ENCODE measurements at regions not wholly inside any gene's neighbourhood (a gene's known extent, or its start where the extent isn't known, plus 50 kb on each side); places are given as distances from the start of the nearest gene placed in this dataset.
"Not testable (repeated sequence)": the region's sequence is repeated elsewhere in the genome, so short reads cannot be mapped to it uniquely, and the experiment has no call there.

GRCh38 chr3:176155012-176155411 lies 1042.3 kb downstream of the TBL1XR1 start:
- DNase-seq, result no peak

DNA sequence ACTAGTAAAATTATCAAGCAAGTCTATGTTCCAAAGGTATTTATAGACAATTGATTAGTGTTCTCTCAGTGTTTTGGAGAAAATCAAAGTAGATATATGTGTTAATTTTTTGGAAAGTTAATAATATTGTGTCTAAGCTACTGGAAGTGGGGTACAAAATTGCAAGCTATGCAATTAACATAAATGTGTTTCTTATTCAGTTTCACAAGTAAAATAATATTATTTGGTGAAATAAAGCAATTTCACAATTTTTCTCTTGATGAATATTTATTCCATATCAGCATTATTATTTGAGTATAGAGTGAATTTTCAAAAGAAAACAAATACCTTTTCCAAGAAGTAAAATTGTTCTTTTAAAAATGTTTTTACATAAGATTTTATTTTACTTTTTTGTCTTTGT lies 1047.7 kb downstream of the TBL1XR1 start:
- no peak for DNase-seq

DNA sequence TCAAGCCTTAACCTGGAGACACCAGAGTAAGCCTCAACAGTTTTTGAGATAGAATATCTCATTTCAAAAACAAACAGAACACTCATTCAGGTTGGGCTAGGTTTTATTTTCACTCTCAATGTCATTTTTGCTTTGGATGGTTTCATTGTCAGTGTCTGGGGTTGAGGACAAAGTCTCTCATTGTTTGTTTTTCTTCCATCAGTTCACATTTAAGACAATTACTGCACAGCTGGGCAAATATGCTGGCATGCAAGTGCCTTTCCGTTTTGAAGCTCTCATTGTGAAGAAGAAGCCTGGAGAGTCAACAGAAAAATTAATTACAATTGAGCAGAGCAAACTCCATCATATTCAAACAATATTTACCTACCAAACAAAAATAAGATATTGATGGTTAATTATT lies 1050.0 kb downstream of the TBL1XR1 start:
- no peak for DNase-seq

GRCh38 chr3:176141837-176142236 lies 1055.4 kb downstream of the TBL1XR1 start:
- no peak for DNase-seq

GRCh38 chr3:176120507-176120906 lies 1076.8 kb downstream of the TBL1XR1 start:
- no peak for DNase-seq

DNA sequence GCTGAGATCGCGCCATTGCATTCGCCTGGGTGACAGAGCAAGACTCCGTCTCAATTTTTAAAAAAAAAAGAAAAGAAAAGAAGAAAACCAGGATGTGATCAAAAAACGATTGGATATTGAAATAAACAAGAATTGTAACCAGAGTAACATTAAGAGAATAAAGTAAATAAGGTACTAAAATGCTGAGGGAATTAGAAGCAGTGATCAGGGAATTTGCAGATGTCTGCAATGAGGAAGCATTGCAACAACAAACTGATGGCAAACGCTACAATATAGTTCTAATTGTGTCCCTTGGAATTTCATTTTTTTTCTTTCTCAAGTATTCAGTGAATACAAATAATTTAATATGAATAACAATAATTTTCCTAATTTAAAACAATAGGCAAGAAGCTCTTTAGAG lies 1077.5 kb downstream of the TBL1XR1 start:
- DNase-seq, result no peak

DNA sequence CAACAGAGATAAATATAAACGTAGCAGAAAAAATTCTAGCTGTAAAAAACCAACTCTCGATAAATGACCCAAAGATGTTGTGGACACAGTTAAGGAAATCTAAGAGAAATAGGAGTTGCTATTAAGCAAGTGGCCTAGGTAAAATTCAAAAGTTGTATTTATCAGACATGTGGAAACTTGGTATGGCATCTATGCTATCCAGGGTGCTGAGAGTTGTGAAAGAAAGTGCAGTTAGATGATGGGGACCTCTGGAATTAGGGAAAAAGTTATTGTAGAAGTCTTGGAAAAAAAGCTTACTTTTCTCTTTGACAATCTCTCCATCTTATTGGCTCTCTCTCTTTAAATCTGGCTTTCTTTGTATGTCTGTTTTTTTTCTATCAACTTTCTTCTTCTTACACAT lies 1090.9 kb downstream of the TBL1XR1 start:
- no peak for DNase-seq

GRCh38 chr3:176097027-176097426 lies 1100.3 kb downstream of the TBL1XR1 start:
- no peak for DNase-seq

DNA sequence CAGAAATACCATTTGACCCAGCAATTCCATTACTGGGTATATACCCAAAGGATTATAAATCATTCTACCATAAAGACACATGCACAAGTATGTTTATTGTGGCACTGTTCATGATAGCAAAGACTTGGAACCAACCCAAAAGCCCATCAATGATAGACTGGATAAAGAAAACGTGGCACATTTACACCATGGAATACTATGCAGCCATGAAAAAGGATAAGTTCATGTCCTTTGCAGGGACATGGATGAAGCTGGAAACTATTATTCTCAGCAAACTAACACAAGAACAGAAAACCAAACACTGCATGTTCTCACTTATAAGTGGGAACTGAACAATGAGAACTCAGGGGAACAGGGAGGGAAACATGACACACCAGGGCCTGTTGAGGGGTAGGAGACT lies 1103.4 kb downstream of the TBL1XR1 start:
- not testable (repeated sequence) for DNase-seq

GRCh38 chr3:176090727-176091126 lies 1106.6 kb downstream of the TBL1XR1 start:
- no peak for DNase-seq

DNA sequence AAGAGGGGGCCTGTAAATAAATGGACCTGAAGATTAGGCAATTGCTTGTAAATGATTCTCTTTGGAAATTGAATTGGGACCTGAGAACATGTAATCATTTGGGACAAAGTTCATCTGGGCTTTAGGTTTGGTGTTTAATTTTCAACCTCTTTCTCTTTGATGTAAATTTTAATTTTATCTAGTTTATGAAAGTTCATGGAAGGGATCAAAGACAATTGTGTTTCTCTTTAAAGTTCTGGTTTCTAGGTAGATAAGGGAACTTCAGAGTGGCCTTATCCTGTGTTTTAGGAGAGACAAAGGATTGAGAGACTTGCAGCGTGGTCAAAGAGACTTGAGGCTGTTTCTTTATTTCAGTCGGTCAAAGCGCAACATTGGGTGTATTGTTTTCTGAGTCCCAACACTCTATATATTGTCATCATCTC lies 1108.3 kb downstream of the TBL1XR1 start:
- no peak for DNase-seq

DNA sequence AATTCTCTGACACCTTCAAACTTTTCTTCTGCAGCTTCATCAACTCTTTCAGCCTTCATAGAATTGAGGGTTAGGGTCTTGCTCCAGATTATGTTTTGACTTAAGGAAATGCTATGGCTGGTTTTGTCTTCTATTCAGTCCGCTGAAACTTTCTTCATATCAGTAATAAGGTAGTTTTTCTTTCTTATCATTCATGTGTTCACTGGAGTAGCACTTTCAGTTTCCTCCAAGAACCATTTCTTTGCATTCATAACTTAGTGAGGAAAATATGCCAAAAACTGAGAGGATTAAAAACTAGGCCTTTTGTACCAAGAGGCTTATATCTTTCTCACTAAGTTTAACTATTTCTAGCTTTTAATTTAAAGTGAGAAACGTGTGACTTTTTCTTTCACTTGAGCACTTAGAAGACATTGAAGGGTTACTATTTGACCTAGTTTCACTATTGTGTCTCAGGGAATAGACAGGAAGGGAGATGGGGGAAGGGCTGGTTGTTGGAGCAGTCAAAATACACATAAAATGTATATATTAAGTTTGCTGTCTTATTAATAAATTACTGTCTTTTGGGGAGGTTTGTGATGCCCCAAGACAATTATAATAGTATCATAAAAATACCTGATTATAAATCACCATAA lies 1110.1 kb downstream of the TBL1XR1 start:
- no peak for DNase-seq

DNA sequence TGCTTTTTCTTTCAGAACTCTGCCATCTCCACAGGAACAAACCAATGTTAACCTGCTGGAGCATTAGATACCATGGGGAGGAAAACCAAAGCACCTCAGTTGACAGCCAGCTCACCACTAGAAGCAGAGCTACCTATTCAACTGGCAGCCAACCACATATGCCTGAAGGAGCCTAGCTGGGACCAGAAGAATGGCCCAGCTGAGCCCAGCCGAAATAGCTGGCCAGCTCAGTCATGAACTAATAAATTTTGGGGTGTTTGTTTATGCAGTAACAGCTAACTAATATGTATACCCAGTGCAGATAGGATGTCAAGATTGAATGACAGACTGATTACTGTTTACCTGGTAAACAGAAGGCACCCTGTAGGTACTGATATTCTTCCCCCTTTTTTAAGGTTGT lies 1117.5 kb downstream of the TBL1XR1 start:
- DNase-seq, result no peak

GRCh38 chr3:176078906-176079305 lies 1118.4 kb downstream of the TBL1XR1 start:
- DNase-seq, result no peak

GRCh38 chr3:176075491-176075890 lies 1121.8 kb downstream of the TBL1XR1 start:
- DNase-seq, result no peak

DNA sequence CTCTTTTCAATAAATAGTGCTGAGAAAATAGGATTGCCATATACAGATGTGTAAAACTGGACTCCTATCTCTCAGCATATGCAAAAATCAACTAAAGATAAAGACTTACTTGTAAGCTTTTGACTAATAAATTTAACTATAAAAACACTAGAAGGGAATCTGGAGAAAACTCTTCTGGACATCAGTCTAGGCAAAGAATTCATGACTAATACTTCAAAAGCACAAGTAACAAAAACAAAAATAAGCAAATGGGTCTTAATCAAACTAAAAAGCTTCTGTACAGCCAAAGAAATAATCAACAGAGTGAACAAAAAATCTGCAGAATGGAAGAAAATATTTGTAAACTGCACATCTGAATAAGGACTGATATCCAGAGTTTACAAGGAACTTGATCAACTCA lies 1122.2 kb downstream of the TBL1XR1 start:
- no peak for DNase-seq

DNA sequence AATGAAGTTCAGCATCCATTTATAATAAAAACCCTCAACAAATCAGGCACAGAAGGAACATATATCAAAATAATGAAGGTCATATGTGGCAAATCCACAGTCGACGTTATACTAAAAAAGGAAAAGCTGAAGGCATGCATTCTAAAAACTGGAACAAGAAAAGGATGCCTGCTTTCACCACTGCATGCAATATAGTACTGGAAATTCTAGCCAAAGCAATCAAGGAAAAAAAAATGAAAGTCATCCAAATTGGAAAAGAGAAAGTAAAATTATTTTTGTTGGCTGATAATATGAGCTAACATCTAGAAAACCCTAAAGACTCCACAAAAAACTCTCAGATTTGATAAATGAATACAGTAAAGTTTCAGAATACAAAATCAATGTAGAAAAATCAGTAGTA lies 1123.2 kb downstream of the TBL1XR1 start:
- no peak for DNase-seq

DNA sequence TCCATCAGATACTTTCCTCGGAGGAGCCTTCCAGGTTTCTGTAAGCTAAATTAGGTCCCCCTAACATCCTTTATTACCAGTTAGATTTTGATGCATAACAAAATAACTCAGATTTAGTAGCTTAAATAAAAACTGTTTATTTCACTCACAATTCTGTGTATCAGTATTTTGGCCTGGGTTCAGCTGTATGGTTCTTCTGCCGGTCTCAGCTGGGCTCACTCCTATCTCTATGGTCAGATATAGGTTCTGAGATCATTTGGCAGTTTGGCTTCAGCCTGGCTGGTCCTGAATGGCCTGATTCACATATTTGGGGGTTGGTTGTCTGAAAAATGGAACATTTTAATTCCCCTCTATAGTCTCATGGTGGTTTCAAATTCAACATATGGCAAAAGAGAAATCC lies 1125.3 kb downstream of the TBL1XR1 start:
- no peak for DNase-seq

DNA sequence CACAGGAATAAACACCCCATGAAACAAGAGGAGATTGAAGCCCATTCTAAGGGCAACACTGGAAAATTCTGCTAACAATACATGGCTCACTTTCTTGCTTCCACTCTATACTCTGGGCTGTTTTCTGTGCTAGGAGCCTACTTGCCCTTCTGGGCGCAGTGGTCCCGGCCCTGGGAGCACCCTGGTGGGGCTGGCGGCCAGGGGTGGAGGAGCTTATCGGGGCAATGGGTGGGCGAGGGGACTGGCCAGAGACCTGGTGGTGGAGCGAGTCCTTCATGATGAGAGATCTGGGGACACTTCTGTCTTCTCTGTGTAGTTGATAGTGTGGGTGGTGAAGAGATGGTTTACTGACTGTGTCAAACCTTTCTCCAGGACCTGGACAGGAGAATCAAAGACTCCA lies 1128.5 kb downstream of the TBL1XR1 start:
- DNase-seq, result no peak

- DNase-seq, result no peak
These were observed 1138.4 kb downstream of the TBL1XR1 start for GRCh38 chr3:176058856-176059255.

- DNase-seq, result no peak
These were observed 1141.4 kb downstream of the TBL1XR1 start for GRCh38 chr3:176055836-176056235.

DNA sequence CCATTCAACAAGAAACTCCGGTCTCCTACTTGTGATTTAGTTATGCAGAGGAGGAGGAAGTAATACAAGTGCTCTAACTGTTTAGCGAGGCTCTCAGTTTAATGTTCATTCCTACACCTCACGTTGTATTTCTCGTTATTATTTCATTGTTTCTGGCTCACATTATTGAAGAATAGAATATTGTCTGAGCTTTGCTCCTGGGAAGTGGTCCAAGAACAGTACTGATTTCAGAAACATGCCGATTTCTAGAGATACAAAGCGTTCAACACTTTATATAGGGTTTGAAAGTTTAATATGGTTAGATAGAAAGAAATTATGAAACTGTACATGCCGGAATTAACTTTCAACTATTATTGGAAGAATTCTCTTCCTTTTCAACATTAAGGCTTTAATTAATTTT lies 1145.5 kb downstream of the TBL1XR1 start:
- DNase-seq, result no peak

- DNase-seq, result no peak
These were observed 1150.6 kb downstream of the TBL1XR1 start for GRCh38 chr3:176046703-176047102.

DNA sequence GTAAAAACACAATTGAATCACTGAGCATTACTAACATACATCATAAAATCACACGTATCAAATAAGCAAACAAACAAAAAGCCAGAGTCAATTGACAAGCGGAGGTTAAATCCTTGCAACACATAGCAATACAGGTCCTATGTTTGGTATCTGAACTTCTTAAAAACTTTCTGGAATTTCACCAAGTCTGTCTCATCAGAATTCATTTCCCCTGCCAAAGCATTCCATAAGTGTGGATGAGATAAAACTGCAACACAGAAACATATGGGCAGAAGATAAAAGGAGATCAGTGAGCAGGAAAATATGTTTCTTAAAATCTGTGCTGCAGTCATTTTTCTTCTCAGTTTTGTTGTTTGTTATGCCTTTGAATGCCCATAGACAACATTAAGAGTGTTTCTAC lies 1155.5 kb downstream of the TBL1XR1 start:
- no peak for DNase-seq

- DNase-seq, result no peak
These were observed 1156.1 kb downstream of the TBL1XR1 start for GRCh38 chr3:176041185-176041584.

DNA sequence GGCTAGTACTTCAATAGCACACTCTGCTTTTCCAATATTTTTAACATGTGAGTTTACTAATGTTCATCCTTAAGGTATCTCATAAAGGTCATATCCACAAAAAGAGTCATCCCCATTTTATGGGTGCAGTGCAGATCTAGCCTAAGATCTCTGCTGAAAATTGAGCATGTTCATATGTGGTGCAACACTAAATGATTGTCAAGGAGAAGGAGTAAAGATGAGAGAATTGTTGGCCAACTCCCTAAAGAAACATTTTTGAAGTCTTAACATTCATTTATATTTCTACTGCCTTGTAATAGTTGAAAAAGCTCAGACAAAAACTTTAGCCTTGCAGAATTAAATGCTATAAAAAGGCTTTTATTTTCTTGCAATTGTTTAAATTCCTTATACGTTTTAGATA lies 1159.6 kb downstream of the TBL1XR1 start:
- no peak for DNase-seq

All from T-helper 9 cell (primary cell).